Liver (tissue), 8 donors: ENCODE measurements at regions not wholly inside any gene's neighbourhood (a gene's known extent, or its start where the extent isn't known, plus 50 kb on each side); places are given as distances from the start of the nearest gene placed in this dataset.

Source experiments
- DNase-seq: peaks from one replicate; pipeline ENCODE4 v3.0.0-alpha.2; 2017; ENCODE audit warnings: low spot score
- H3K27ac ChIP-seq, 2 donors: one replicate each; pipeline ENCODE4 v1.7.0; 2013; ENCODE audit warnings: inconsistent platforms in 2 of 2, low read length in 2 of 2, control low read depth in 1 of 2, low read depth in 1 of 2, mild to moderate bottlenecking in 1 of 2
- H3K27me3 ChIP-seq, 4 donors: one replicate each; pipeline versions ENCODE4 v1.6.1 to v1.7.0; 2013; ENCODE audit warnings: low read length in 3 of 4, inconsistent platforms in 1 of 4, mild to moderate bottlenecking in 1 of 4, moderate library complexity in 1 of 4; ENCODE audit not compliant: control insufficient read depth in 4 of 4, insufficient read depth in 4 of 4
- H3K36me3 ChIP-seq, 4 donors: one replicate each; pipeline versions ENCODE4 v1.6.1 to v1.7.0; 2013; ENCODE audit warnings: low read length in 3 of 4, mild to moderate bottlenecking in 3 of 4, low read depth in 1 of 4, moderate library complexity in 1 of 4; ENCODE audit not compliant: control insufficient read depth in 4 of 4, insufficient read depth in 3 of 4
- H3K4me1 ChIP-seq, 4 donors: one replicate each; pipeline versions ENCODE4 v1.6.1 to v1.7.0; 2013; ENCODE audit warnings: low read length in 3 of 4, mild to moderate bottlenecking in 3 of 4, moderate library complexity in 1 of 4; ENCODE audit not compliant: control insufficient read depth in 4 of 4, insufficient read depth in 4 of 4
- H3K4me3 ChIP-seq, 3 donors: one replicate each; pipeline versions ENCODE4 v1.6.1 to v1.7.0; 2013; ENCODE audit warnings: low read length in 3 of 3, control low read depth in 1 of 3, low read depth in 1 of 3, mild to moderate bottlenecking in 1 of 3
- H3K9ac ChIP-seq, 2 donors: one replicate each; pipeline ENCODE4 v1.7.0; 2013; ENCODE audit warnings: low read length in 2 of 2, mild to moderate bottlenecking in 2 of 2, moderate library complexity in 2 of 2, control low read depth in 1 of 2, low read depth in 1 of 2
- H3K9me3 ChIP-seq, 4 donors: one replicate each; pipeline versions ENCODE4 v1.6.1 to v1.7.0; 2013; ENCODE audit warnings: low read length in 3 of 4; ENCODE audit not compliant: control insufficient read depth in 4 of 4
- CTCF ChIP-seq: fragments of 150-350 bp; IDR thresholded peaks from 2 replicates; pipeline ENCODE4 v1.5.1; 2017; ENCODE audit warnings: improper control_type of control experiment, low read depth, low read length; ENCODE audit not compliant: missing input control
- EGR1 ChIP-seq, 2 donors: IDR thresholded peaks; 2 replicates each; pipeline ENCODE4 v1.6.1; 2016 to 2018; ENCODE audit warnings: antibody characterized with exemption in 2 of 2, low read depth in 2 of 2
- FOXA1 ChIP-seq: IDR thresholded peaks from 2 replicates; pipeline ENCODE4 v1.6.1; 2016; ENCODE audit warnings: antibody characterized with exemption
- FOXA2 ChIP-seq: IDR thresholded peaks from 2 replicates; pipeline ENCODE4 v1.6.1; 2016; ENCODE audit warnings: antibody characterized with exemption
- GABPA ChIP-seq, 2 donors: IDR thresholded peaks in 1 of 2; conservative IDR thresholded peaks in 1 of 2; 2 replicates each; pipeline ENCODE4 v1.6.1; 2016; ENCODE audit warnings: antibody characterized with exemption in 2 of 2, mild to moderate bottlenecking in 1 of 2, moderate library complexity in 1 of 2
- HNF4A ChIP-seq, 2 donors: conservative IDR thresholded peaks; 2 replicates each; pipeline ENCODE4 v1.6.1; 2016; ENCODE audit warnings: antibody characterized with exemption in 2 of 2, mild to moderate bottlenecking in 2 of 2
- HNF4G ChIP-seq: IDR thresholded peaks from 2 replicates; pipeline ENCODE4 v1.6.1; 2016; ENCODE audit warnings: antibody characterized with exemption
- JUND ChIP-seq, 2 donors: IDR thresholded peaks; 2 replicates each; pipeline ENCODE4 v1.6.1; 2016; ENCODE audit warnings: antibody characterized with exemption in 2 of 2
- NR2F2 ChIP-seq: IDR thresholded peaks from 2 replicates; pipeline ENCODE4 v1.6.1; 2016; ENCODE audit warnings: antibody characterized with exemption
- SP1 ChIP-seq: IDR thresholded peaks from 2 replicates; pipeline ENCODE4 v1.6.1; 2018; ENCODE audit warnings: antibody characterized with exemption, mild to moderate bottlenecking
- YY1 ChIP-seq: IDR thresholded peaks from 2 replicates; pipeline ENCODE4 v1.6.1; 2016; ENCODE audit warnings: antibody characterized with exemption, mild to moderate bottlenecking
- ZBTB33 ChIP-seq: IDR thresholded peaks from 2 replicates; pipeline ENCODE4 v1.6.1; 2016; ENCODE audit warnings: antibody characterized with exemption
- WGBS: extraction: QIAGEN DNeasy Blood & Tissue Kit; methylation state at CpG from one replicate; pipeline ENCODE4 v1.1.7; 2013; 5-methylcytosine and 5-hydroxymethylcytosine counted together
- TF ChIP-seq, protein P1 (sequence below): IDR thresholded peaks from 2 replicates; pipeline ENCODE4 v1.6.1; 2016; ENCODE audit warnings: antibody characterized with exemption
- TF ChIP-seq, protein P2 (sequence below): IDR thresholded peaks from 2 replicates; pipeline ENCODE4 v1.6.1; 2016; ENCODE audit warnings: antibody characterized with exemption
- donor health status: healthy.
- donor health status: healthy.
- donor health status: healthy.
- donor health status: healthy.
- donor health status: healthy.

DNA sequence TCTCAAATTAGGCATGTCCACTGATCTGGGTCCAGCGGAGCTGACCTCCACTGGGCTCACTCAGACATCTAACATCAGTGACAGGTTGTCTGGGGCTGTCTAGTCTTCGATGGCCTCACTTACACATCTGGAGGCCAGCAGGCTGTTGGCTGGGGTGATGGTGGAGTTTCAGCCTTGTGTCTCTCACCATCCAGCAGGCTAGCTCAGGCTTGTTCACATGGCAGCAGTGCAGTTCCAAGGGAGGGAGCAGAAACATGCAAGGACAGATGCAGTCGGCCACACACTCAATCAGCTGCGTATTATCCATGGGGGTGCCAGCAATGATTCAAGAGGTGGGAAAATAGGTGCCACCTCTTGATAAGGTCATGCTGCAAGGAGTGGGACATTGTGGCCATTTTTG lies 292.5 kb downstream of the SHQ1 start:
- DNase-seq = no peak
- H3K27ac ChIP-seq = no peak overlapping the region
- no peaks in the 10 kb centered on the region for H3K9me3 ChIP-seq
- H3K9ac ChIP-seq = no peak overlapping the region
- 94% methylated on average over 4 of the region's 4 CpGs for WGBS
- H3K27me3 ChIP-seq = no peaks in the 10 kb centered on the region
- TF ChIP-seq ZBTB33 (no peak), YY1 (no peak)
- H3K36me3 ChIP-seq = no peaks in the 10 kb centered on the region
- H3K4me1 ChIP-seq = no peaks in the 10 kb centered on the region
- no peak overlapping the region for H3K4me3 ChIP-seq

DNA sequence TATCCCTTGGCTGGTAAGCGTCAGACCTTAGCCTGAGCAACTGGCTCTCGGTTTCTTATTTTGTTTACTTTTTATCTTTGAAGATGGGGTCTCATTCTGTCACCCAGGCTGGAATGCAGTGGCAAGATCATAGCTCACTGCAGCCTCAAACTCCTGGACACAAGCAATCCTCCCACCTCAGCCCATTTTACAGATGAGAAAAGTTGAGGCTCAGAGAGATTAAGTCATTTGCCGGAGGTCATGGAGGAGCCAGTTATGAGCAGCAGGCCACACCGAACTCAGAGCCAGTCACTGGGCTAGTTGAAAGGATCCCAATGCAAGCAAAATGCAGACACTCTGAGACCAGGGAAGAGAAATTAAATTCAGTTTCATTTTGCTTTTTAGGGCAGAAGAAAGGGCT lies 293.6 kb downstream of the SHQ1 start:
- no peaks in the 10 kb centered on the region for H3K9me3 ChIP-seq
- H3K27ac ChIP-seq = no peak overlapping the region
- peaks cover 0 to 4% (median under 1%) of the 10 kb centered on the region in 4 donors for H3K4me1 ChIP-seq
- no peaks in the 10 kb centered on the region for H3K36me3 ChIP-seq
- H3K9ac ChIP-seq = no peak overlapping the region
- no peak for DNase-seq
- 97% methylated on average over 4 of the region's 4 CpGs for WGBS
- no peak overlapping the region for H3K4me3 ChIP-seq
- TF ChIP-seq HNF4A (conservative IDR thresholded peaks at IDR 0.05) (no peak), JUND (IDR thresholded peaks at IDR 0.05) (no peak)
- TF ChIP-seq, protein P1, sequence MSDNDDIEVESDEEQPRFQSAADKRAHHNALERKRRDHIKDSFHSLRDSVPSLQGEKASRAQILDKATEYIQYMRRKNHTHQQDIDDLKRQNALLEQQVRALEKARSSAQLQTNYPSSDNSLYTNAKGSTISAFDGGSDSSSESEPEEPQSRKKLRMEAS = no peak
- no peaks in the 10 kb centered on the region for H3K27me3 ChIP-seq

- Histone ChIP-seq H3K27me3 (no peaks in the 10 kb centered on the region), H3K4me3 (no peak overlapping the region), H3K4me1 (peaks cover 0 to 4% (median 2%) of the 10 kb centered on the region in 4 donors), H3K36me3 (no peaks in the 10 kb centered on the region), H3K9me3 (no peaks in the 10 kb centered on the region), H3K9ac (no peak overlapping the region), H3K27ac (no peak overlapping the region)
- TF ChIP-seq HNF4G (no peak), SP1 (no peak), GABPA (IDR thresholded peaks at IDR 0.05 in 1 of 2, conservative IDR thresholded peaks at IDR 0.05 in 1 of 2) (no peak)
- DNase-seq = no peak
- 68% methylated on average over 4 of the region's 4 CpGs for WGBS
These were observed 294.9 kb downstream of the SHQ1 start for GRCh38 chr3:72553298-72553697.

GRCh38 chr3:72550582-72551262 lies 297.5 kb downstream of the SHQ1 start:
- DNase-seq = no peak
- WGBS = 96% methylated on average over 4 of the region's 4 CpGs
- no peak overlapping the region for H3K27ac ChIP-seq
- H3K27me3 ChIP-seq = no peaks in the 10 kb centered on the region
- peaks cover 0 to 4% (median 2%) of the 10 kb centered on the region in 4 donors for H3K4me1 ChIP-seq
- no peak overlapping the region for H3K4me3 ChIP-seq
- no peaks in the 10 kb centered on the region for H3K9me3 ChIP-seq
- H3K36me3 ChIP-seq = no peaks in the 10 kb centered on the region
- TF ChIP-seq ZBTB33 = no peak
- TF ChIP-seq EGR1 (IDR thresholded peaks at IDR 0.05; ENCODE audit: low read depth in 2 of 2) = no peak
- no peak for TF ChIP-seq NR2F2
- TF ChIP-seq, protein P1 = no peak
- no peak for TF ChIP-seq FOXA2
- TF ChIP-seq, protein P2, sequence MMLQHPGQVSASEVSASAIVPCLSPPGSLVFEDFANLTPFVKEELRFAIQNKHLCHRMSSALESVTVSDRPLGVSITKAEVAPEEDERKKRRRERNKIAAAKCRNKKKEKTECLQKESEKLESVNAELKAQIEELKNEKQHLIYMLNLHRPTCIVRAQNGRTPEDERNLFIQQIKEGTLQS = no peak
- TF ChIP-seq JUND (IDR thresholded peaks at IDR 0.05) = no peak
- TF ChIP-seq FOXA1 = no peak
- TF ChIP-seq CTCF = no peak
- no peak for TF ChIP-seq YY1
- H3K9ac ChIP-seq = no peak overlapping the region
